Type B pancreatic cell (in vitro differentiated cells): ENCODE measurements at regions not wholly inside any gene's neighbourhood (a gene's known extent, or its start where the extent isn't known, plus 50 kb on each side); places are given as distances from the start of the nearest gene placed in this dataset.

ENCODE experiments used
- DNase-seq: peaks from one replicate; pipeline ENCODE4 v3.0.0; 2021; ENCODE audit warnings: mixed read lengths; ENCODE audit not compliant: unreplicated experiment; ENCODE audit errors: extremely low spot score
- H3K27ac Mint-ChIP-seq: 2 replicates; pipeline ENCODE4 v1.8.0; 2021; ENCODE audit warnings: mild to moderate bottlenecking, mixed read lengths
- H3K27me3 Mint-ChIP-seq: 2 replicates; pipeline ENCODE4 v1.8.0; 2021; ENCODE audit warnings: mixed read lengths
- H3K36me3 Mint-ChIP-seq: 2 replicates; pipeline ENCODE4 v1.8.0; 2021; ENCODE audit warnings: mixed read lengths
- H3K4me1 Mint-ChIP-seq: one replicate; pipeline ENCODE4 v1.8.0; 2021; ENCODE audit warnings: mixed read lengths; ENCODE audit not compliant: unreplicated experiment
- H3K4me3 Mint-ChIP-seq: 2 replicates; pipeline ENCODE4 v1.8.0; 2021; ENCODE audit warnings: mild to moderate bottlenecking, mixed read lengths
- H3K9me3 Mint-ChIP-seq: 2 replicates; pipeline ENCODE4 v1.8.0; 2021; ENCODE audit warnings: mixed read lengths
- CTCF ChIP-seq: fragments of 200-600 bp; sonication (generic); conservative IDR thresholded peaks from 2 replicates; pipeline ENCODE4 v1.5.0; 2021; ENCODE audit warnings: antibody characterized with exemption, mild to moderate bottlenecking

- no peaks in the 10 kb centered on the region for H3K9me3 Mint-ChIP-seq
These were observed 121.5 kb upstream of the PJA2 start for GRCh38 chr5:109531262-109531661.

GRCh38 chr5:109529987-109530386 lies 120.2 kb upstream of the PJA2 start:
- Mint-ChIP-seq H3K27me3 (no peaks in the 10 kb centered on the region), H3K36me3 (no peaks in the 10 kb centered on the region), H3K27ac (no peak overlapping the region), H3K4me1 (peaks cover 6% of the 10 kb centered on the region), H3K9me3 (no peaks in the 10 kb centered on the region), H3K4me3 (no peak overlapping the region)
- TF ChIP-seq CTCF = no peak
- DNase-seq = no peak

More at GRCh38 chr5:109531262-109531661, 121.5 kb upstream of the PJA2 start:
- no peak for TF ChIP-seq CTCF
- peaks cover 6% of the 10 kb centered on the region for H3K4me1 Mint-ChIP-seq
- H3K36me3 Mint-ChIP-seq = no peaks in the 10 kb centered on the region
- H3K4me3 Mint-ChIP-seq = no peak overlapping the region
- no peaks in the 10 kb centered on the region for H3K27me3 Mint-ChIP-seq
- H3K27ac Mint-ChIP-seq = no peak overlapping the region
- no peak for DNase-seq

DNA sequence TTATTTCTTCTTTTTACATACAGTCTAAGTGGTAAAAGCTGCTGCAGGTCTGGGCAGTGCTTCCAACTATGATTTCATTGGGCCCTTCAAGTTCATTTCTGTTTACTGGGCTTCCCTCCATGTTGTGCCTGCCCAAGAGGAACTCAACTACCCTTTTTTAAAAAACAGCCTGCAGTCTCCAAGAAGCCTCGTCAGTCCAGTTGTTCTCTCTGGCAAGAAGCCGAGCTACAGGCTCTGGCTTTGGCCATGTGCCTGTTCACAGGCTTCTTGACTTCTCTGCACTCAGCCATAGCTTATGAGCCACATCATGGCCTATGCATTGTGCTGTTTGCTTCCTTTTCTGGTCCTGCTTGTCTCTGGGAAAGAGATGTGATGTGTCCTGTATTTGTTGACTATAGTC lies 119.7 kb upstream of the PJA2 start:
- no peak overlapping the region for H3K4me3 Mint-ChIP-seq
- peaks cover 6% of the 10 kb centered on the region for H3K4me1 Mint-ChIP-seq
- H3K27ac Mint-ChIP-seq = no peak overlapping the region
- DNase-seq = no peak
- H3K27me3 Mint-ChIP-seq = no peaks in the 10 kb centered on the region
- no peak for TF ChIP-seq CTCF
- H3K36me3 Mint-ChIP-seq = no peaks in the 10 kb centered on the region
- H3K9me3 Mint-ChIP-seq = no peaks in the 10 kb centered on the region

- H3K9me3 Mint-ChIP-seq = no peaks in the 10 kb centered on the region
- H3K27me3 Mint-ChIP-seq = no peaks in the 10 kb centered on the region
- no peak overlapping the region for H3K27ac Mint-ChIP-seq
- no peak for TF ChIP-seq CTCF
- H3K4me1 Mint-ChIP-seq = no peaks in the 10 kb centered on the region
- DNase-seq = no peak
- H3K4me3 Mint-ChIP-seq = no peak overlapping the region
- H3K36me3 Mint-ChIP-seq = no peaks in the 10 kb centered on the region
These were observed 114.8 kb upstream of the PJA2 start for GRCh38 chr5:109524555-109524954.

- H3K27me3 Mint-ChIP-seq = no peaks in the 10 kb centered on the region
- DNase-seq = no peak
- H3K4me3 Mint-ChIP-seq = no peak overlapping the region
- H3K36me3 Mint-ChIP-seq = no peaks in the 10 kb centered on the region
- no peaks in the 10 kb centered on the region for H3K9me3 Mint-ChIP-seq
- TF ChIP-seq CTCF = no peak
- H3K4me1 Mint-ChIP-seq = no peaks in the 10 kb centered on the region
- H3K27ac Mint-ChIP-seq = no peak overlapping the region
These were observed 114.3 kb upstream of the PJA2 start for GRCh38 chr5:109524026-109524425.

- no peak overlapping the region for H3K4me3 Mint-ChIP-seq
- H3K27ac Mint-ChIP-seq = no peak overlapping the region
- no peak for TF ChIP-seq CTCF
- H3K4me1 Mint-ChIP-seq = no peaks in the 10 kb centered on the region
- H3K9me3 Mint-ChIP-seq = no peaks in the 10 kb centered on the region
- no peaks in the 10 kb centered on the region for H3K36me3 Mint-ChIP-seq
- H3K27me3 Mint-ChIP-seq = no peaks in the 10 kb centered on the region
- no peak for DNase-seq
These were observed 112.6 kb upstream of the PJA2 start for GRCh38 chr5:109522404-109522803.
